Tibial nerve (tissue), 4 donors: ENCODE measurements at regions not wholly inside any gene's neighbourhood (a gene's known extent, or its start where the extent isn't known, plus 50 kb on each side); places are given as distances from the start of the nearest gene placed in this dataset.

ENCODE experiments used
- EP300 ChIP-seq, 2 donors: sonication (generic); formaldehyde crosslinking; IDR thresholded peaks; one replicate each; pipeline ENCODE4 v1.6.1; 2017; ENCODE audit warnings: antibody characterized with exemption in 2 of 2, mild to moderate bottlenecking in 1 of 2
- POLR2A ChIP-seq, 2 donors: fragments of 450-650 bp; IDR thresholded peaks; one replicate each; pipeline ENCODE4 v1.6.1; 2017; ENCODE audit warnings: antibody characterized with exemption in 2 of 2, mild to moderate bottlenecking in 2 of 2, moderate library complexity in 2 of 2
- TF ChIP-seq, protein P1 (sequence below), 5 experiments: fragments of 200-600 bp in 3 of 5; fragments of 450-650 bp in 2 of 5; sonication (generic) in 3 of 5; IDR thresholded peaks; one replicate each; pipeline ENCODE4 v1.5.1; 2016 to 2019; ENCODE audit warnings: antibody characterized with exemption in 5 of 5, mild to moderate bottlenecking in 3 of 5, moderate library complexity in 2 of 5

DNA sequence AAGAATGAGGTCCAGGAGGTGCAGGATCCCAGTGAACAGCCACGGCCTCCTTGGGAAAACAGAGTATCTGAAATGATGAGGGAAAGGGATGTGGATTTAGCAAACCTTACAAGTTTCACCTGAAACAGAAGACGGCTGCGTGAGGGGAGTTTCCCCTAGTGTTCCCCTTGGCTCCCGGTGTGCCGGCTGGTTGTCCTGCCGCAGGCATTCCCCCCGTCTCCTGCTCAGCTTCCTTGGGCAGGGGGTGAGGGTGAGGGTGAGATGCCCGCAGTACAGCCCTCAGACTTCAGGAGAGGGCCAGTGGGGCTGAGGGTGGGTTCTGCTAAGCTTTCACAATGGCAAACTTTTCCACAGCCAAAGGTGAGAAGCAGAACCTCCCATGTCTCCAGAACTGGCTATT lies 201.1 kb upstream of the SOX1 start:
- TF ChIP-seq, protein P1, sequence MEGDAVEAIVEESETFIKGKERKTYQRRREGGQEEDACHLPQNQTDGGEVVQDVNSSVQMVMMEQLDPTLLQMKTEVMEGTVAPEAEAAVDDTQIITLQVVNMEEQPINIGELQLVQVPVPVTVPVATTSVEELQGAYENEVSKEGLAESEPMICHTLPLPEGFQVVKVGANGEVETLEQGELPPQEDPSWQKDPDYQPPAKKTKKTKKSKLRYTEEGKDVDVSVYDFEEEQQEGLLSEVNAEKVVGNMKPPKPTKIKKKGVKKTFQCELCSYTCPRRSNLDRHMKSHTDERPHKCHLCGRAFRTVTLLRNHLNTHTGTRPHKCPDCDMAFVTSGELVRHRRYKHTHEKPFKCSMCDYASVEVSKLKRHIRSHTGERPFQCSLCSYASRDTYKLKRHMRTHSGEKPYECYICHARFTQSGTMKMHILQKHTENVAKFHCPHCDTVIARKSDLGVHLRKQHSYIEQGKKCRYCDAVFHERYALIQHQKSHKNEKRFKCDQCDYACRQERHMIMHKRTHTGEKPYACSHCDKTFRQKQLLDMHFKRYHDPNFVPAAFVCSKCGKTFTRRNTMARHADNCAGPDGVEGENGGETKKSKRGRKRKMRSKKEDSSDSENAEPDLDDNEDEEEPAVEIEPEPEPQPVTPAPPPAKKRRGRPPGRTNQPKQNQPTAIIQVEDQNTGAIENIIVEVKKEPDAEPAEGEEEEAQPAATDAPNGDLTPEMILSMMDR (IDR thresholded peaks at IDR 0.05): no peak
- no peak for TF ChIP-seq POLR2A (IDR thresholded peaks at IDR 0.05)
- TF ChIP-seq EP300 (IDR thresholded peaks at IDR 0.05): no peak
